Esophagus muscularis mucosa (tissue), 4 donors: ENCODE measurements at regions not wholly inside any gene's neighbourhood (a gene's known extent, or its start where the extent isn't known, plus 50 kb on each side); places are given as distances from the start of the nearest gene placed in this dataset.

ENCODE experiments used
- DNase-seq: peaks from one replicate; pipeline ENCODE4 v3.0.0-alpha.2; 2017; ENCODE audit errors: extremely low spot score
- H3K27ac ChIP-seq, 4 donors: fragments of 200-600 bp; sonication (generic); replicated peaks in 1 of 4; 1 replicate in 3 of 4; 2 replicates in 1 of 4; pipeline ENCODE4 v1.5.1; 2016 to 2019; ENCODE audit warnings: mild to moderate bottlenecking in 1 of 4
- H3K27me3 ChIP-seq, 4 donors: fragments of 200-600 bp; sonication (generic); one replicate each; pipeline versions ENCODE4 v1.5.1 to v1.6.0; 2016 to 2019
- H3K36me3 ChIP-seq, 4 donors: fragments of 200-600 bp; sonication (generic); one replicate each; pipeline ENCODE4 v1.5.1; 2016 to 2019
- H3K4me1 ChIP-seq, 4 donors: fragments of 200-600 bp; sonication (generic); one replicate each; pipeline ENCODE4 v1.5.1; 2016 to 2019
- H3K4me3 ChIP-seq, 4 donors: fragments of 200-600 bp; sonication (generic); 1 replicate in 2 of 4; 2 replicates in 2 of 4; pipeline ENCODE4 v1.5.1; 2016 to 2019; ENCODE audit warnings: mild to moderate bottlenecking in 4 of 4, moderate library complexity in 1 of 4
- H3K9me3 ChIP-seq, 4 donors: fragments of 200-600 bp; sonication (generic); 1 replicate in 3 of 4; 2 replicates in 1 of 4; pipeline ENCODE4 v1.5.1; 2016 to 2019
- EP300 ChIP-seq: sonication (generic); formaldehyde crosslinking; IDR thresholded peaks from one replicate; pipeline ENCODE4 v1.6.1; 2017; ENCODE audit warnings: antibody characterized with exemption
- POLR2A ChIP-seq: fragments of 450-650 bp; IDR thresholded peaks from one replicate; pipeline ENCODE4 v1.6.1; 2017; ENCODE audit warnings: antibody characterized with exemption, moderate library complexity, mild to moderate bottlenecking, low read depth
- POLR2AphosphoS5 ChIP-seq, 2 donors: sonication (generic); formaldehyde crosslinking; IDR thresholded peaks; one replicate each; pipeline ENCODE4 v1.6.1; 2017; ENCODE audit warnings: antibody characterized with exemption in 2 of 2
- WGBS: methylation state at CpG from one replicate; pipeline ENCODE4 v1.1.5; 2018; 5-methylcytosine and 5-hydroxymethylcytosine counted together
- intact Hi-C: fragments of 100-400 bp; cut with DNase I; formaldehyde crosslinking; loops from one replicate; pipeline ENCODE4 v1.15.1; 2023
- TF ChIP-seq, protein P1 (sequence below), 3 experiments: fragments of 200-600 bp in 2 of 3; fragments of 450-650 bp in 1 of 3; sonication (generic) in 2 of 3; IDR thresholded peaks; one replicate each; pipeline ENCODE4 v1.5.1; 2017 to 2019; ENCODE audit warnings: antibody characterized with exemption in 3 of 3, mild to moderate bottlenecking in 2 of 3, moderate library complexity in 1 of 3

DNA sequence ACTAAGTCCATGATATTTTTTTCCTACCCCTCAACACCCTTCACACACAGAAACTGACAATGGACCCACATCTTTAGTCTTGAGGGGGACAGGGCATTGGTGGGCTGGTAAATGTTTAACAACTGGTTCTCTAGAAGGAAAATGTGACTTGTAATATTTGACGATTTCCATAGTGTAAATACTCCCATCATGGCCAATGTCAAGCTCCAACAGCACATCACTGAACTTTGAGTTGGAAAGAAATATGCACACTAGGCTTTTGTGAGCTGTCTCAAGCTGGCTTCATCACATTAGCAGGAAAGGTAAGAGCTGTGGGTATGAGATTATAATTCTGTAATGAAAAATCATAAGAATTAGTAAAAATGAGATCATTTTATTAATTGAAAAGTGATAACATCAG lies 189.9 kb upstream of the PRLR start:
- Histone ChIP-seq H3K4me3 (no peak overlapping the region), H3K4me1 (no peaks in the 10 kb centered on the region), H3K36me3 (no peaks in the 10 kb centered on the region), H3K9me3 (no peaks in the 10 kb centered on the region), H3K27ac (no peak overlapping the region), H3K27me3 (no peaks in the 10 kb centered on the region)
- no peak for DNase-seq
- WGBS = 57% methylated on average over 1 of the region's 1 CpG
- intact Hi-C loops = no loop called here
- no peak for TF ChIP-seq EP300

GRCh38 chr5:35417040-35417439 lies 186.8 kb upstream of the PRLR start:
- no peak for DNase-seq
- Histone ChIP-seq H3K27me3 (no peaks in the 10 kb centered on the region), H3K4me1 (no peaks in the 10 kb centered on the region), H3K4me3 (no peak overlapping the region), H3K27ac (no peak overlapping the region), H3K9me3 (no peaks in the 10 kb centered on the region), H3K36me3 (no peaks in the 10 kb centered on the region)
- TF ChIP-seq, protein P1, sequence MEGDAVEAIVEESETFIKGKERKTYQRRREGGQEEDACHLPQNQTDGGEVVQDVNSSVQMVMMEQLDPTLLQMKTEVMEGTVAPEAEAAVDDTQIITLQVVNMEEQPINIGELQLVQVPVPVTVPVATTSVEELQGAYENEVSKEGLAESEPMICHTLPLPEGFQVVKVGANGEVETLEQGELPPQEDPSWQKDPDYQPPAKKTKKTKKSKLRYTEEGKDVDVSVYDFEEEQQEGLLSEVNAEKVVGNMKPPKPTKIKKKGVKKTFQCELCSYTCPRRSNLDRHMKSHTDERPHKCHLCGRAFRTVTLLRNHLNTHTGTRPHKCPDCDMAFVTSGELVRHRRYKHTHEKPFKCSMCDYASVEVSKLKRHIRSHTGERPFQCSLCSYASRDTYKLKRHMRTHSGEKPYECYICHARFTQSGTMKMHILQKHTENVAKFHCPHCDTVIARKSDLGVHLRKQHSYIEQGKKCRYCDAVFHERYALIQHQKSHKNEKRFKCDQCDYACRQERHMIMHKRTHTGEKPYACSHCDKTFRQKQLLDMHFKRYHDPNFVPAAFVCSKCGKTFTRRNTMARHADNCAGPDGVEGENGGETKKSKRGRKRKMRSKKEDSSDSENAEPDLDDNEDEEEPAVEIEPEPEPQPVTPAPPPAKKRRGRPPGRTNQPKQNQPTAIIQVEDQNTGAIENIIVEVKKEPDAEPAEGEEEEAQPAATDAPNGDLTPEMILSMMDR (IDR thresholded peaks at IDR 0.05) = no peak
- TF ChIP-seq EP300 (no peak), POLR2A (no peak)
- intact Hi-C loops = no loop called here
- WGBS = 90% methylated on average over 4 of the region's 4 CpGs

- Histone ChIP-seq H3K27me3 (no peaks in the 10 kb centered on the region), H3K36me3 (no peaks in the 10 kb centered on the region), H3K4me1 (no peaks in the 10 kb centered on the region), H3K27ac (no peak overlapping the region), H3K9me3 (no peaks in the 10 kb centered on the region), H3K4me3 (no peak overlapping the region)
- intact Hi-C loops = no loop called here
- DNase-seq = no peak
- 68% methylated on average over 6 of the region's 6 CpGs for WGBS
- no peak for TF ChIP-seq POLR2A
- TF ChIP-seq POLR2AphosphoS5 (IDR thresholded peaks at IDR 0.05) = no peak
- TF ChIP-seq EP300 = no peak
- TF ChIP-seq, protein P1 (IDR thresholded peaks at IDR 0.05) = no peak
These were observed 186.1 kb upstream of the PRLR start for GRCh38 chr5:35416217-35416988.

GRCh38 chr5:35415309-35415708 lies 185.0 kb upstream of the PRLR start:
- intact Hi-C loops = no loop called here
- DNase-seq = no peak
- no peak overlapping the region for H3K4me3 ChIP-seq
- no peaks in the 10 kb centered on the region for H3K36me3 ChIP-seq
- no peak overlapping the region for H3K27ac ChIP-seq
- H3K27me3 ChIP-seq = no peaks in the 10 kb centered on the region
- TF ChIP-seq POLR2A (no peak), EP300 (no peak), POLR2AphosphoS5 (IDR thresholded peaks at IDR 0.05) (no peak)
- TF ChIP-seq, protein P1 (IDR thresholded peaks at IDR 0.05) = no peak
- no peaks in the 10 kb centered on the region for H3K9me3 ChIP-seq
- H3K4me1 ChIP-seq = no peaks in the 10 kb centered on the region
- WGBS = 81% methylated on average over 2 of the region's 2 CpGs

- Histone ChIP-seq H3K27me3 (no peaks in the 10 kb centered on the region), H3K9me3 (no peaks in the 10 kb centered on the region), H3K4me1 (no peaks in the 10 kb centered on the region), H3K4me3 (no peak overlapping the region), H3K27ac (no peak overlapping the region), H3K36me3 (no peaks in the 10 kb centered on the region)
- intact Hi-C loops = no loop called here
- no peak for DNase-seq
- TF ChIP-seq POLR2A = no peak
- no peak for TF ChIP-seq EP300
- TF ChIP-seq, protein P1 (IDR thresholded peaks at IDR 0.05) = no peak
- no peak for TF ChIP-seq POLR2AphosphoS5 (IDR thresholded peaks at IDR 0.05)
- 83% methylated on average over 1 of the region's 1 CpG for WGBS
These were observed 179.1 kb upstream of the PRLR start for GRCh38 chr5:35409361-35409760.
